Stimulated activated CD8-positive, alpha-beta memory T cell treated with anti-CD3 and anti-CD28 coated beads, Interleukin-4, amount 100 ng/mL, for 4 hours (primary cell): ENCODE measurements at regions not wholly inside any gene's neighbourhood (a gene's known extent, or its start where the extent isn't known, plus 50 kb on each side); places are given as distances from the start of the nearest gene placed in this dataset.

Experiments used
- DNase-seq, 2 donors: peaks; one replicate each; pipeline ENCODE4 v3.0.0-alpha.2; 2020; ENCODE audit warnings: low read depth in 2 of 2, low spot score in 1 of 2

GRCh38 chr20:24277196-24277595 is 192.2 kb upstream of the SYNDIG1 start:
- DNase-seq = no peak

- DNase-seq = no peak
Measured at GRCh38 chr20:24275946-24276705, 193.3 kb upstream of the SYNDIG1 start.

- DNase-seq = no peak
Measured at GRCh38 chr20:24273251-24273650, 196.2 kb upstream of the SYNDIG1 start.

- DNase-seq = no peak
Measured at GRCh38 chr20:24261351-24261750, 208.1 kb upstream of the SYNDIG1 start.

GRCh38 chr20:24257171-24257570 is 212.3 kb upstream of the SYNDIG1 start:
- no peak for DNase-seq

- DNase-seq = no peak
Measured at GRCh38 chr20:24256307-24256706, 213.1 kb upstream of the SYNDIG1 start.

- no peak for DNase-seq
Measured at GRCh38 chr20:24254480-24254879, 214.9 kb upstream of the SYNDIG1 start.

GRCh38 chr20:24253321-24253720 is 216.1 kb upstream of the SYNDIG1 start:
- no peak for DNase-seq

- no peak for DNase-seq
Measured at GRCh38 chr20:24245094-24245493, 224.3 kb upstream of the SYNDIG1 start.

- DNase-seq = no peak
Measured at GRCh38 chr20:24242763-24243162, 226.7 kb upstream of the SYNDIG1 start.

- no peak for DNase-seq
Measured at GRCh38 chr20:24241466-24241865, 228.0 kb upstream of the SYNDIG1 start.

- DNase-seq = no peak
Measured at GRCh38 chr20:24236963-24237362, 232.5 kb upstream of the SYNDIG1 start.

- no peak for DNase-seq
Measured at GRCh38 chr20:24236201-24236600, 233.2 kb upstream of the SYNDIG1 start.

- no peak for DNase-seq
Measured at GRCh38 chr20:24235296-24236175, 233.9 kb upstream of the SYNDIG1 start.

GRCh38 chr20:24227600-24227999 is 239.0 kb upstream of the GGTLC1 start:
- DNase-seq = no peak

- DNase-seq = no peak
Measured at GRCh38 chr20:24212494-24212893, 223.9 kb upstream of the GGTLC1 start.

GRCh38 chr20:24211972-24212371 is 223.4 kb upstream of the GGTLC1 start:
- DNase-seq = no peak

GRCh38 chr20:24210356-24210755 is 221.8 kb upstream of the GGTLC1 start:
- no peak for DNase-seq

GRCh38 chr20:24208652-24209051 is 220.1 kb upstream of the GGTLC1 start:
- DNase-seq = no peak

GRCh38 chr20:24207803-24208300 is 219.3 kb upstream of the GGTLC1 start:
- DNase-seq = no peak

GRCh38 chr20:24206995-24207394 is 218.4 kb upstream of the GGTLC1 start:
- DNase-seq = no peak

GRCh38 chr20:24203526-24204183 is 215.1 kb upstream of the GGTLC1 start:
- no peak for DNase-seq
